H1 (cell line): ENCODE measurements at regions not wholly inside any gene's neighbourhood (a gene's known extent, or its start where the extent isn't known, plus 50 kb on each side); places are given as distances from the start of the nearest gene placed in this dataset.
"Not testable (repeated sequence)": the region's sequence is repeated elsewhere in the genome, so short reads cannot be mapped to it uniquely, and the experiment has no call there.

Source experiments
- CTCF ChIA-PET: fragments of 300-600 bp; sonication (Branson Sonifier 250); formaldehyde crosslinking; loops from one replicate; lab custom pipeline; 2021; ENCODE audit not compliant: partially characterized antibody; lab: Charles Lee
- POLR2A ChIA-PET: fragments of 300-600 bp; sonication (Branson Sonifier 250); formaldehyde crosslinking; loops from one replicate; lab custom pipeline; 2021; ENCODE audit warnings: inconsistent platforms; ENCODE audit not compliant: partially characterized antibody; lab: Charles Lee
- DNase-seq, 2 experiments: peaks; one replicate each; pipeline versions ENCODE4 v3.0.0 to v3.0.0-alpha.2; 2010 to 2022; ENCODE audit warnings: low spot score in 2 of 2, low read depth in 1 of 2, mixed read lengths in 1 of 2
- FAIRE-seq: peaks from 2 replicates; lab custom pipeline; 2011; peaks lifted over from hg19 to GRCh38; lab: Jason Lieb, UNC
- H2AFZ ChIP-seq: 2 replicates; pipeline ENCODE4 v1.8.1; 2012; ENCODE audit warnings: low read length, inconsistent platforms
- H2AK5ac ChIP-seq: 2 replicates; pipeline ENCODE4 v1.6.1; 2013; ENCODE audit warnings: low read depth, low read length
- H2BK120ac ChIP-seq: replicated peaks from 2 replicates; pipeline ENCODE3; 2013; ENCODE audit warnings: low read depth, low read length, inconsistent platforms
- H2BK12ac ChIP-seq: 2 replicates; pipeline ENCODE4 v1.6.1; 2013; ENCODE audit warnings: low read depth, low read length
- H2BK15ac ChIP-seq: 2 replicates; pipeline ENCODE4 v1.6.1; 2013; ENCODE audit warnings: low read length
- H2BK20ac ChIP-seq: 2 replicates; pipeline ENCODE4 v1.6.1; 2013; ENCODE audit warnings: low read length
- H2BK5ac ChIP-seq: 2 replicates; pipeline ENCODE4 v1.6.1; 2013; ENCODE audit warnings: low read depth, low read length
- H3K14ac ChIP-seq: 2 replicates; pipeline ENCODE4 v1.6.1; 2013; ENCODE audit warnings: inconsistent platforms; ENCODE audit not compliant: insufficient read length
- H3K18ac ChIP-seq: 2 replicates; pipeline ENCODE4 v1.6.1; 2013; ENCODE audit warnings: low read length; ENCODE audit errors: extremely low read depth
- H3K23ac ChIP-seq: 2 replicates; pipeline ENCODE4 v1.6.1; 2013; ENCODE audit warnings: inconsistent platforms; ENCODE audit not compliant: insufficient read length
- H3K23me2 ChIP-seq: 2 replicates; pipeline ENCODE4 v1.6.1; 2013; ENCODE audit warnings: low read depth, low read length
- H3K27ac ChIP-seq: 2 replicates; pipeline ENCODE4 v1.6.1; 2011; ENCODE audit warnings: low read depth, low read length, inconsistent platforms
- H3K27me3 ChIP-seq, 4 experiments: replicated peaks in 1 of 4; 1 replicate in 1 of 4; 2 replicates in 3 of 4; pipeline versions ENCODE4 v1.6.1 to v1.8.1; 2011 to 2013; ENCODE audit warnings: low read length in 3 of 4, mild to moderate bottlenecking in 3 of 4, inconsistent platforms in 2 of 4, mixed read lengths in 2 of 4, moderate library complexity in 1 of 4; ENCODE audit not compliant: control insufficient read depth in 3 of 4, insufficient read depth in 3 of 4; ENCODE audit errors: extremely low read depth in 1 of 4
- H3K36me3 ChIP-seq, 4 experiments: 2 replicates each; pipeline versions ENCODE4 v1.6.1 to v1.8.1; 2011 to 2013; ENCODE audit warnings: mild to moderate bottlenecking in 4 of 4, low read length in 3 of 4, moderate library complexity in 2 of 4, control low read depth in 1 of 4, inconsistent platforms in 1 of 4; ENCODE audit not compliant: insufficient read depth in 4 of 4, control insufficient read depth in 2 of 4
- H3K4ac ChIP-seq: replicated peaks from 2 replicates; pipeline ENCODE3; 2013; ENCODE audit warnings: low read length, low read depth, mixed read lengths, inconsistent platforms; ENCODE audit not compliant: insufficient read length
- H3K4me1 ChIP-seq, 4 experiments: replicated peaks in 1 of 4; 1 replicate in 1 of 4; 2 replicates in 3 of 4; pipeline versions ENCODE4 v1.6.1 to v1.8.1; 2011 to 2013; ENCODE audit warnings: low read length in 3 of 4, inconsistent platforms in 2 of 4, mixed read lengths in 1 of 4; ENCODE audit not compliant: insufficient read depth in 4 of 4, control insufficient read depth in 3 of 4
- H3K4me2 ChIP-seq, 2 experiments: 2 replicates each; pipeline versions ENCODE4 v1.6.1 to v1.8.1; 2011 to 2013; ENCODE audit warnings: low read depth in 2 of 2, low read length in 2 of 2, control low read depth in 1 of 2, inconsistent platforms in 1 of 2, mild to moderate bottlenecking in 1 of 2; ENCODE audit not compliant: insufficient read depth in 1 of 2
- H3K4me3 ChIP-seq, 4 experiments: fragments of 200-600, 300-600 bp in 1 of 4; sonication (generic), shearing (Covaris generic), sonication (Bioruptor Twin) in 1 of 4; 2 replicates each; pipeline versions ENCODE4 v1.5.1 to v1.8.1; 2011 to 2016; ENCODE audit warnings: low read length in 4 of 4, low read depth in 3 of 4, control low read depth in 2 of 4, inconsistent platforms in 2 of 4, mild to moderate bottlenecking in 2 of 4, mixed read lengths in 1 of 4, moderate library complexity in 1 of 4; ENCODE audit not compliant: insufficient read depth in 2 of 4; ENCODE audit errors: extremely low read depth in 1 of 4
- H3K56ac ChIP-seq: replicated peaks from 2 replicates; pipeline ENCODE3; 2013; ENCODE audit warnings: low read depth, mild to moderate bottlenecking, mixed read lengths, low read length, inconsistent platforms; ENCODE audit not compliant: insufficient read length
- H3K79me1 ChIP-seq: 2 replicates; pipeline ENCODE4 v1.6.1; 2013; ENCODE audit warnings: low read depth, low read length, control low read depth
- H3K79me2 ChIP-seq, 2 experiments: 2 replicates each; pipeline versions ENCODE4 v1.6.1 to v1.8.1; 2012 to 2013; ENCODE audit warnings: low read length in 2 of 2, mild to moderate bottlenecking in 2 of 2, inconsistent platforms in 1 of 2; ENCODE audit not compliant: insufficient read depth in 2 of 2, control insufficient read depth in 1 of 2
- H3K9ac ChIP-seq, 4 experiments: replicated peaks in 1 of 4; 1 replicate in 1 of 4; 2 replicates in 3 of 4; pipeline versions ENCODE4 v1.6.1 to v1.8.1; 2011 to 2013; ENCODE audit warnings: low read depth in 3 of 4, low read length in 3 of 4, control low read depth in 2 of 4, mild to moderate bottlenecking in 2 of 4, moderate library complexity in 2 of 4, inconsistent platforms in 1 of 4; ENCODE audit errors: extremely low read depth in 1 of 4
- H3K9me3 ChIP-seq, 2 experiments: 2 replicates each; pipeline versions ENCODE4 v1.6.1 to v1.8.1; 2012 to 2013; ENCODE audit warnings: mild to moderate bottlenecking in 2 of 2, moderate library complexity in 2 of 2, control low read depth in 1 of 2, inconsistent platforms in 1 of 2, low read depth in 1 of 2, low read length in 1 of 2, mixed read lengths in 1 of 2; ENCODE audit not compliant: insufficient read depth in 2 of 2
- H4K20me1 ChIP-seq, 2 experiments: replicated peaks in 1 of 2; 2 replicates each; pipeline versions ENCODE3 to v1.8.1; 2011 to 2013; ENCODE audit warnings: inconsistent platforms in 2 of 2, low read length in 2 of 2, mild to moderate bottlenecking in 1 of 2; ENCODE audit not compliant: insufficient read depth in 2 of 2, control insufficient read depth in 1 of 2
- H4K5ac ChIP-seq: 2 replicates; pipeline ENCODE4 v1.6.1; 2013; ENCODE audit warnings: low read length, low read depth, mixed read lengths, inconsistent platforms; ENCODE audit not compliant: insufficient read length
- H4K8ac ChIP-seq: 2 replicates; pipeline ENCODE4 v1.8.0; 2013; ENCODE audit warnings: mild to moderate bottlenecking, moderate library complexity, low read length, inconsistent platforms; ENCODE audit not compliant: insufficient read depth; ENCODE audit errors: extremely low read depth
- H4K91ac ChIP-seq: replicated peaks from 2 replicates; pipeline ENCODE3; 2013; ENCODE audit warnings: low read length, mixed read lengths, inconsistent platforms; ENCODE audit not compliant: insufficient read length
- WGBS, 2 experiments: shearing (Covaris generic) in 1 of 2; methylation state at CpG; one replicate each; pipeline versions ENCODE4 v1.1.6 to v1.1.7; 2013 to 2015; ENCODE audit warnings: low lambda C conversion rate in 2 of 2, mixed read lengths in 2 of 2, inconsistent platforms in 1 of 2, low coverage in 1 of 2, missing lambda C conversion rate in 1 of 2; ENCODE audit not compliant: insufficient replicate concordance in 2 of 2, insufficient coverage in 1 of 2, insufficient read length in 1 of 2; ENCODE audit errors: extremely low coverage in 1 of 2, missing lambda C conversion rate in 1 of 2; 5-methylcytosine and 5-hydroxymethylcytosine counted together

DNA sequence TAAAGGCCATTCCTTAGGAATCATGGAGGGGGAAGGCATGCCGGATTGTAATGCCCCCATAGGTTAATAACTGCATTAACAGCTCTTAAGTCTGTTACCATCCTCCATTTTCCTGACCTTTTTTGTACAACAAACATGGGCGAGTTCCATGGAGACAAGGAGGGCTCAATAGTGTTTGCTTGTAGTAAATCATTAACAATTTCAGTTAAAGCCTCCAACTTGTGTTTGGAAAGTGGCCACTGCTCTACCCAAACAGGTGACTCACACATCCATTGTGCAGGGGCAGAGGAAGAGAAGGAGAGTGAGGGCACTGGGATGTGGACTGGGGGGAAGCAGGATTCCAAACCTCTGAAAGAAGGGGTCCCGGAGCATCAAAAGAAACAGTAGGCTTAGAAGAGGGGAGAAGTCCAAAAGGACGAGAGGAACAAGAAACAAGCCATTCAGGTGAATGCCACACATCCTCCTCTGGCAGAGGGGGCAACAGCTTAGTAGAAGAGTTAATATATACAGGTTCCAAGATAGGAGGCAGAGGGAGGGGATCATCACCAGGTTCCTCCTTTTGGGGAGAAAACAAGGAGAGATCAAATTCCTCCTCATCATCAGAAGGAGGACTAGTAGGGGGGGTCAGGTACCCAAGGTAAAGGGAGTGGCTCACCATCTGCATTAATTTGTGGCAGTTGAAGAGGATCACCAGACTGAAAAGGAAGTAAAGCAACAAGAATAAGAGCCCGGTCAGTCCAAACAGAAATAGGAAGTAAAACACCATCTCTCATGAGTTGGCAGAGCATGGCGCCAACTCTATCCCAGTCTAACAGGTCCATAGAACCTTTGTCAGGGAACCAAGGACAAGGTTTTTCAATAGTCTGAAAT, 189.4 kb upstream of the RAI14 start:
- H3K18ac ChIP-seq, FAIRE-seq, H3K4me2 ChIP-seq, H2BK120ac ChIP-seq, H3K4ac ChIP-seq, H2BK5ac ChIP-seq, H3K4me3 ChIP-seq, H3K4me1 ChIP-seq, H3K79me1 ChIP-seq, H4K5ac ChIP-seq, H4K91ac ChIP-seq, H3K56ac ChIP-seq, H3K79me2 ChIP-seq, H3K9ac ChIP-seq, POLR2A ChIA-PET, H2BK15ac ChIP-seq, H3K9me3 ChIP-seq, DNase-seq, H4K20me1 ChIP-seq, H3K27me3 ChIP-seq, H3K14ac ChIP-seq, H2AFZ ChIP-seq, H3K36me3 ChIP-seq, H2AK5ac ChIP-seq, H2BK20ac ChIP-seq, H2BK12ac ChIP-seq, H4K8ac ChIP-seq, H3K23me2 ChIP-seq, H3K23ac ChIP-seq, H3K27ac ChIP-seq: not testable (repeated sequence)
- CTCF ChIA-PET = interaction anchor here (0.6 to 2.9 kb wide), 4 partner anchors 17 to 1141 kb away, joined by 3 to 10 read pairs (median 4); no protein-coding TSS in a partner anchor
- WGBS, 2 experiments = 82% methylated on average over 6 of the region's 6 CpGs; no CpG with 5 or more reads in 1 of the 2 experiments
